HG03097 (cell line): ENCODE measurements at regions not wholly inside any gene's neighbourhood (a gene's known extent, or its start where the extent isn't known, plus 50 kb on each side); places are given as distances from the start of the nearest gene placed in this dataset.
"Not testable (repeated sequence)": the region's sequence is repeated elsewhere in the genome, so short reads cannot be mapped to it uniquely, and the experiment has no call there.

Experiments used
- ATAC-seq: cut with Tn5 transposase; IDR thresholded peaks from one replicate; pipeline ENCODE4 v1.9.1; 2021; ENCODE audit not compliant: unreplicated experiment, low FRiP score

GRCh38 chrX:7640392-7640791 lies 202.6 kb upstream of the VCX start:
- no peak for ATAC-seq

- no peak for ATAC-seq
Measured at GRCh38 chrX:7638078-7638710, 204.8 kb upstream of the VCX start.

DNA sequence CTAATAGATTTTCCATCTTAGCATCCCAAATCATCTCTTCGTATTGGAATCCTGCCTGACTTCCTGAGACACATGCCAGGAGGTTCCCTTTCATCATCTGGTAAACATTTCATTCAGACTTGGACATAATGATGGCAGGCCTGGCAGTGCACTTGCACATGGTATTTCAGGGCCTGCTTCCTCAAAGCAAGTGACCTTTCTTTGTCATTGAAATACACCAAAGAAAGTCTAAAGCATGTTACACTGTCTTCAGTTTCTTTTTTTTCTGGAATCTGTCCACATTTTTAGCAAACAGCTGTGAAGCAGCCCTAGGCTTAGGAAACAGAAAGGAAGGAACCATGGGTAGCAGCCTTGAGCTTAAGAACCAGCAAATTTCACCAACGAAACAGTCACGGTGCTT lies 205.9 kb upstream of the VCX start:
- no peak for ATAC-seq

DNA sequence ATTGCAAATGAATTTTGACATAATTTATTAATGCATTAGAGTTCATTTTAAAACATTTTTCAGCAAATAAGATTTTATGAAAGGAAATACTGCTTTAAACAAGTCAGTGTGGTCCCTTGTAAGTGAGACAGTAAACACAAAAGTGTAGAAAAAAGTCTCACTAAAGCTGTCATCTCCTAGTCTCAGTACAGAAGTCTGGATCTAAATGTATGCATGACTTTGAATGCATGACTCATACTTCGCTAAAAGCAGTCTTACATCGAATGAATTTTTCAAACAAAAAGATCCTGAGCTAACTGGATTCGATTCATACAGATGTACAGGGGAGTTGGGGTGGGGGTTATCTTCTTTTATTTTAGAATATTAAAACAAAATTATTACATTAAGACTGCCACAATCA lies 207.4 kb upstream of the VCX start:
- ATAC-seq = no peak

GRCh38 chrX:7620560-7620959 lies 222.4 kb upstream of the VCX start:
- no peak for ATAC-seq

- no peak for ATAC-seq
Measured at GRCh38 chrX:7617994-7618393, 225.0 kb upstream of the VCX start.

DNA sequence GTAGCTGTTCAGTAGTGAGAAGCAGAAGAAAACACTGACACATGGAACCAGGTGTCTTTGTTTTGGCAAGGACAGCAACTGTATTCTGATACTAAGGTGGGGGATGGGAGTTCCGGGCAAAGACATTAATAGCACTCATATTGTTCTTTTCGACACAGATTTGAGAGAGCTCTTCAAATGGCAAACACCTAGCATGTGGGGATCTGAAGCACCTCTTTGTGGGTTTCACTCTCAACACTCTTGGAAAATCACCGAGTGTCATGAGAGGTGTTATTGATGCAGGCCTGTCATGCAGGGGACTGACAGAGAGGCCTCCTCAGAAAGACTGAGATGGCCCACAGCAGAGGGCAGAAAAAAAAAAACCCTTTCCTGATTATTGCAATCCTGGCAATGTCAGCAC lies 228.4 kb upstream of the VCX start:
- no peak for ATAC-seq

DNA sequence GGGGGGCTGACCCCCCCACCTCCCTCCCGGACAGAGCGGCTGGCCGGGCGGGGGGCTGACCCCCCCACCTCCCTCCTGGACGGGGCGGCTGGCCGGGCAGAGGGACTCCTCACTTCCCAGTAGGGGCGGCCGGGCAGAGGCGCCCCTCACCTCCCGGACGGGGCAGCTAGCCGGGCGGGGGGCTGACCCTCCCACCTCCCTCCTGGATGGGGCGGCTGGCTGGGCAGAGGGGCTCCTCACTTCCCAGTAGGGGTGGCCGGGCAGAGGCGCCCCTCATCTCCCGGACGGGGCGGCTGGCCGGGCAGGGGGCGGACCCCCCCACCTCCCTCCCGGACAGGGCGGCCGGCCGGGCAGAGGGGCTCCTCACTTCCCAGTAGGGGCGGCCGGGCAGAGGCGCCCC lies 234.3 kb upstream of the VCX start:
- ATAC-seq = not testable (repeated sequence)

- no peak for ATAC-seq
Measured at GRCh38 chrX:7606039-7606652, 236.8 kb upstream of the VCX start.

- no peak for ATAC-seq
Measured at GRCh38 chrX:7603387-7603786, 239.6 kb upstream of the VCX start.

- ATAC-seq = no peak
Measured at GRCh38 chrX:7596822-7597221, 246.1 kb upstream of the VCX start.

GRCh38 chrX:7593370-7593769 lies 249.6 kb upstream of the VCX start:
- ATAC-seq = not testable (repeated sequence)

DNA sequence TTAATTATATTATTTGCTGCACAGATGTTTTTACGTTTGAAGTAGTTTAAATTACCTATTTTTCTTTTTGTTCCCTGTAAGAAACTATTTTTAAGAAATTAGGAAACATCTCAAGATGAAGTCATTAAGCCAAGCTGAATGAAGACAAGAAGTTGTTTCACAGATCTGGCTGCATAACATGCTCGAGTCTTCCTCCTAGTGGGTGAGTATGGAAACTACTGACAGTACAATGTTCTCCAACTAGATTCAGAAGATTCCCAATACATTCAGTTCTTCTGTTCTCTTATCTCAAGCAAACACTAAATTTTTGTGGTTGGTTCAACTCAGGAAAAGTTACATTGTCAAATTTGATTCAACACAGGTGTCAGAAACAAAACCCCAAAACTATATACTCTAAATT lies 256.8 kb upstream of the VCX start:
- ATAC-seq = no peak

DNA sequence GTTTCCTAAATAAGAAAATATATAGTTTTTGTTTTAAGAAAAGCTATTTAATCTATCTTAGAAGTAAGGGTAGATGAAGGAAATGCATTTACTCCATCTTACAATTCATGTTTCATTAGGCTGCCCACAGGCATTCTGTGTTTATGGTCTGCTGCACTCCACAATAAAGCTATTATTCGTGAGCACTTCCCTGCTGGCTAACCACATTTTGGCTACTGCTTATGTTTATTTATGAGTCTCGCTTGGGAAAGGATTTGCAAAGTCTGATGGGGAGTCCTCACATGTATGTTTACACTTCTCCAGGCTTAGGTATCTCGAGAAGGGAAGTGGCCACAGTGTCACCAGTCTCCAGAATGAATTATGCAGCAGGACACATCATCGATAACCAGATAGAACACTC lies 260.8 kb upstream of the VCX start:
- no peak for ATAC-seq

- no peak for ATAC-seq
Measured at GRCh38 chrX:7580127-7580526, 262.8 kb upstream of the VCX start.

- no peak for ATAC-seq
Measured at GRCh38 chrX:7574325-7574724, 268.6 kb upstream of the VCX start.

DNA sequence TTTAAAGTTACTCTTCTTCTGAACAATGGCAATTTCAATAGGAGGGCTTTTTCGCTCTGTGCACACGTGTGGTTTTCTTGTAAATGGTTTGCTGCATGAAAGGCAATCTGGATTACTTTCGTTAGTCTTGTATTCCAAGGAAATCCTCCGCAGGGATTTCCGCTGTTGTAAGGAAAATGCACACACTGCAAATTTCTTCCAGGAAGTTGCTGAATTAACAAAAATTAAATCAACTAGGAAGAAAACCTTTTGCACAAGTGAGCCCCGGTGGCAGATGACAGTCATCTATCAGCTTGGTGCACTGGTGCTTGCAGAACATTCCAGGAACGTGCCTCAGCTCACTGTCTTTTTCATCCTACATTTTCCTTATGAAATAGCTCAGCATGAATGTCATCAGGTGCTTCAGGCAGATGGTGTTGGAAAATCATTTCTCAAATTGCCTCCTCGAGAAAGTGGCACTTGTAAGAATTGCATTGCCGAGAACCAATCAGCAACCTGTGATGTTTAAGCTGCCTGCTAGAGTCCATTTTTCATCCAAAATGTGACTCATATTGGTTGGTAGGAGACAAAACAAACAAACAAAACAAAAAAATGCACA lies 272.4 kb upstream of the VCX start:
- ATAC-seq = no peak

GRCh38 chrX:7568597-7568996 lies 274.4 kb upstream of the VCX start:
- no peak for ATAC-seq

DNA sequence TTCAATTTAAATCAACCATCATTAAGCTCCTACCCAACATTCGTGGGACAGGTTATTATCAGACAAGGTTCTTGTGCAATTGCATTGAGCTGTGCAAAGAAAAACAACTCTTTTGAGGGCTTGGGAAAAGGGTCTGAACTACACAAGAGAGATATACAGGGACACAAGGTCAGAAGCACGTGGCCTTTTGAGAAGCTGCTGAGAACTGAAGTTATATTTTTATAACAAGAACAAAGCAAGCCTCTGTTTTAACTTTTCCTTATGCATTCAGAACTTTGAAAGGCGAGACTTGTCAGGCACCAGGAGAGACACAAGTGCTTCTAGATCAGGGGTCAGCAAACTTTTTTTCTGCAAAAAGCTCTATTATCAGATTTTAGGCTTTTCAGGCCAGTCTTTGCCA lies 274.8 kb upstream of the VCX start:
- no peak for ATAC-seq

GRCh38 chrX:7552760-7553159 lies 290.2 kb upstream of the VCX start:
- no peak for ATAC-seq

DNA sequence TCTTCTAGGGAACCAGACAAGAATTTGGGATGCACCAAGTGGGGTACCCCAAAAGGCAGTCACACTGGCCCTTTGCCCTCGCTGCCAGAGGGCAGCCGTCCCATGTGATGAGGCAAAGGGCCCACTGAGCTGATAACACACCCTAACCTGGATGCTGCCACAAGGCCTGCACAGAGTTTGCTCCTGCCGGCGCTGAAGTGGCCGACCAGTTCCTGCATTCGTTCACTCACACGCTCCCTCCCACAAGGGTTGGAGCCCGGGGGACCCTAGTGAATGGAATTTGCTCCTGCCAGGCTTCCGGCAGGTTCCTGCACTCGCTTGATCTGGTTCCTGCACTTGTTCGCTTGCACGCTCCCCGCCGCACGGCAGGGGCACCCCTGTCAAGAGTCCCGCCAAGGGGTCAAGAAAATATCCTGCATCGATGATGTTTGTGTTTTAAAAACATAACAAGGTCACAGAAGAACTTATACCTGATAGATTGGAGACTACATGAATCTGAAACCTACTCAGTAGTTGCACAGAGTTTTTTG lies 296.4 kb upstream of the VCX start:
- no peak for ATAC-seq

DNA sequence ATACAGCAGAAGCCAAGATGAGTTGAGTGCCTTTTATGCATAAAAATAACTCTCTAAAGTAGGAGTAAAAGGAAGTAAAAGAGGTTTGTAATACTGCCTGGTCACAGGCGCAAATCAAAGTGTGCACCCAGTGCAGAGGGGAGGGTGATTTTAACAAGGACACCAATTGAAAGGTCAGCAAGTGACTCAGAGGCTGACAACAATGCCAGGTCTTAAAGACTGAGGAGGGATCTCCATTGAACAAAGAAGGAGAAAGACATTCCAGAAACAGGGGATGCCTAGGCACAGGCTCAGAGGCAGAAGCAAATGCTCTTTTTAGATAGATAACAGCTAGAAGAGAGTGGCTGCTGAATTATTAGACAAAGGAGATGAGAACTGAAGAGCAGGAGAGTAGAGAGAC lies 297.4 kb upstream of the VCX start:
- no peak for ATAC-seq
